Bronchial epithelial cell (primary cell): ENCODE measurements at regions not wholly inside any gene's neighbourhood (a gene's known extent, or its start where the extent isn't known, plus 50 kb on each side); places are given as distances from the start of the nearest gene placed in this dataset.

ENCODE experiments used
- DNase-seq: peaks from one replicate; pipeline ENCODE4 v3.0.0-alpha.2; 2010; ENCODE audit warnings: low read depth
- FAIRE-seq: peaks from 2 replicates; lab custom pipeline; 2011; peaks lifted over from hg19 to GRCh38; lab: Jason Lieb, UNC
- H3K27me3 ChIP-seq: 2 replicates; pipeline ENCODE4 v1.5.1; 2011; ENCODE audit warnings: low read length; ENCODE audit not compliant: control insufficient read depth, insufficient read depth
- H3K36me3 ChIP-seq: 2 replicates; pipeline ENCODE4 v1.5.1; 2011; ENCODE audit warnings: low read length; ENCODE audit not compliant: control insufficient read depth, insufficient read depth
- H3K4me3 ChIP-seq: 2 replicates; pipeline ENCODE4 v1.5.1; 2011; ENCODE audit warnings: mild to moderate bottlenecking, low read depth, low read length, control low read depth
- CTCF ChIP-seq: IDR thresholded peaks from 2 replicates; pipeline ENCODE4 v1.5.1; 2011; ENCODE audit warnings: mild to moderate bottlenecking, moderate library complexity, low read length, control low read depth, inconsistent platforms; ENCODE audit not compliant: insufficient read depth, severe bottlenecking

GRCh38 chr2:240369335-240369734 lies 66.1 kb upstream of the GPC1 start:
- no peak for DNase-seq
- H3K4me3 ChIP-seq: no peak overlapping the region
- no peaks in the 10 kb centered on the region for H3K27me3 ChIP-seq
- H3K36me3 ChIP-seq: no peaks in the 10 kb centered on the region
- TF ChIP-seq CTCF: no peak
- no peak for FAIRE-seq

GRCh38 chr2:240369801-240370585 lies 65.5 kb upstream of the GPC1 start:
- DNase-seq (peak; percentile 89), FAIRE-seq (peak; percentile 98)
- Histone ChIP-seq H3K36me3 (no peaks in the 10 kb centered on the region), H3K4me3 (no peak overlapping the region), H3K27me3 (no peaks in the 10 kb centered on the region)
- TF ChIP-seq CTCF: peak; percentile 16

- FAIRE-seq (no peak), DNase-seq (no peak)
- H3K27me3 ChIP-seq: no peaks in the 10 kb centered on the region
- no peaks in the 10 kb centered on the region for H3K36me3 ChIP-seq
- TF ChIP-seq CTCF: no peak
- no peak overlapping the region for H3K4me3 ChIP-seq
These were observed 64.1 kb upstream of the GPC1 start for GRCh38 chr2:240371129-240372000.

GRCh38 chr2:240372101-240372500 lies 63.4 kb upstream of the GPC1 start:
- FAIRE-seq: no peak
- DNase-seq: no peak
- Histone ChIP-seq H3K36me3 (no peaks in the 10 kb centered on the region), H3K4me3 (no peak overlapping the region), H3K27me3 (peaks cover 3% of the 10 kb centered on the region)
- TF ChIP-seq CTCF: no peak

GRCh38 chr2:240373289-240373885 lies 62.1 kb upstream of the GPC1 start:
- FAIRE-seq: no peak
- peaks cover 5% of the 10 kb centered on the region for H3K27me3 ChIP-seq
- TF ChIP-seq CTCF: no peak
- DNase-seq: no peak
- H3K4me3 ChIP-seq: no peak overlapping the region
- H3K36me3 ChIP-seq: no peaks in the 10 kb centered on the region
